ENCODE measurements at regions not wholly inside any gene's neighbourhood (a gene's known extent, or its start where the extent isn't known, plus 50 kb on each side); places are given as distances from the start of the nearest gene placed in this dataset.
"Not testable (repeated sequence)": the region's sequence is repeated elsewhere in the genome, so short reads cannot be mapped to it uniquely, and the experiment has no call there.

- not testable (repeated sequence) for TF ChIP-seq CTCF (conservative IDR thresholded peaks at IDR 0.05; ENCODE audit: low read length); EZH2phosphoT487 (IDR thresholded peaks at IDR 0.05; ENCODE audit: borderline replicate concordance)
Observed at GRCh38 chr21:35709990-35710389, 350.3 kb downstream of the SETD4 start.
